ENCODE measurements at regions not wholly inside any gene's neighbourhood (a gene's known extent, or its start where the extent isn't known, plus 50 kb on each side); places are given as distances from the start of the nearest gene placed in this dataset.

- TF ChIP-seq MAZ (IDR thresholded peaks at IDR 0.05; ENCODE audit: borderline replicate concordance, low read depth, low read length): peak; percentile 60; the same call in 1 of the 2 replicates
- no peak for TF ChIP-seq MAZ (CRISPR knock-in tag; IDR thresholded peaks at IDR 0.05; ENCODE audit: low read depth)
- no peak for TF ChIP-seq PAF1 (CRISPR knock-in tag; IDR thresholded peaks at IDR 0.05)
- no peak for TF ChIP-seq SALL2 (CRISPR knock-in tag; IDR thresholded peaks at IDR 0.05)
- no peak for TF ChIP-seq PRMT3 (CRISPR knock-in tag; IDR thresholded peaks at IDR 0.05; ENCODE audit: borderline replicate concordance, low read depth)
- TF ChIP-seq STAG1 (CRISPR knock-in tag; IDR thresholded peaks at IDR 0.05): no peak
- TF ChIP-seq HOXA7 (CRISPR knock-in tag; IDR thresholded peaks at IDR 0.05): no peak
- no peak for TF ChIP-seq NBN (conservative IDR thresholded peaks at IDR 0.05)
- no peak for TF ChIP-seq REXO4 (CRISPR knock-in tag; IDR thresholded peaks at IDR 0.05; ENCODE audit: borderline replicate concordance)
- TF ChIP-seq ZFP37 (CRISPR knock-in tag; IDR thresholded peaks at IDR 0.05; ENCODE audit: borderline replicate concordance): no peak
- no peak for TF ChIP-seq ZNF329 (CRISPR knock-in tag; IDR thresholded peaks at IDR 0.05; ENCODE audit: low read depth)
- TF ChIP-seq BCL6 (CRISPR knock-in tag; IDR thresholded peaks at IDR 0.05): no peak
- TF ChIP-seq RXRA (CRISPR knock-in tag; IDR thresholded peaks at IDR 0.05): no peak
- 0 out of 2 replicates have a peak, but pooled peaks have one; percentile 27 for TF ChIP-seq DMAP1 (CRISPR knock-in tag; IDR thresholded peaks at IDR 0.05)
- TF ChIP-seq CBX5 (CRISPR knock-in tag; IDR thresholded peaks at IDR 0.05; ENCODE audit: borderline replicate concordance): 0 out of 2 replicates have a peak, but pooled peaks have one; percentile 33
- TF ChIP-seq ZNF652 (CRISPR knock-in tag; IDR thresholded peaks at IDR 0.05; ENCODE audit: borderline replicate concordance, low read depth): no peak
- TF ChIP-seq GLMP (CRISPR knock-in tag; IDR thresholded peaks at IDR 0.05; ENCODE audit: borderline replicate concordance): no peak
- no peak for TF ChIP-seq ZNF253 (CRISPR knock-in tag; IDR thresholded peaks at IDR 0.05; ENCODE audit: borderline replicate concordance)
- no peak for TF ChIP-seq ZNF784 (CRISPR knock-in tag; IDR thresholded peaks at IDR 0.05; ENCODE audit: borderline replicate concordance)
- no peak for TF ChIP-seq SRSF9 (IDR thresholded peaks at IDR 0.05; ENCODE audit: borderline replicate concordance, insufficient read depth, low read depth, low read length, poor library complexity, severe bottlenecking)
- peak; percentile 68; the same call in 1 of the 2 replicates for TF ChIP-seq ZNF614 (CRISPR knock-in tag; IDR thresholded peaks at IDR 0.05; ENCODE audit: borderline replicate concordance)
- no peak for TF ChIP-seq ZNF354B (CRISPR knock-in tag; IDR thresholded peaks at IDR 0.05)
- TF ChIP-seq ZNF318 (CRISPR knock-in tag; IDR thresholded peaks at IDR 0.05): no peak
Observed at GRCh38 chr4:67014592-67014991, 530.7 kb downstream of the CENPC start (continued).

Measured in HepG2 (cell line).